Testis (tissue), 2 donors: ENCODE measurements at regions not wholly inside any gene's neighbourhood (a gene's known extent, or its start where the extent isn't known, plus 50 kb on each side); places are given as distances from the start of the nearest gene placed in this dataset.
"Not testable (repeated sequence)": the region's sequence is repeated elsewhere in the genome, so short reads cannot be mapped to it uniquely, and the experiment has no call there.

ENCODE experiments used
- POLR2A ChIP-seq: fragments of 450-650 bp; IDR thresholded peaks from one replicate; pipeline ENCODE4 v1.6.1; 2017; ENCODE audit warnings: antibody characterized with exemption, mild to moderate bottlenecking, moderate library complexity
- TF ChIP-seq, protein P1 (sequence below), 3 experiments: fragments of 450-650 bp in 2 of 3; fragments of 200-600 bp in 1 of 3; sonication (generic) in 1 of 3; IDR thresholded peaks; one replicate each; pipeline ENCODE4 v1.5.1; 2016 to 2019; ENCODE audit warnings: antibody characterized with exemption in 3 of 3, mild to moderate bottlenecking in 2 of 3, moderate library complexity in 1 of 3

DNA sequence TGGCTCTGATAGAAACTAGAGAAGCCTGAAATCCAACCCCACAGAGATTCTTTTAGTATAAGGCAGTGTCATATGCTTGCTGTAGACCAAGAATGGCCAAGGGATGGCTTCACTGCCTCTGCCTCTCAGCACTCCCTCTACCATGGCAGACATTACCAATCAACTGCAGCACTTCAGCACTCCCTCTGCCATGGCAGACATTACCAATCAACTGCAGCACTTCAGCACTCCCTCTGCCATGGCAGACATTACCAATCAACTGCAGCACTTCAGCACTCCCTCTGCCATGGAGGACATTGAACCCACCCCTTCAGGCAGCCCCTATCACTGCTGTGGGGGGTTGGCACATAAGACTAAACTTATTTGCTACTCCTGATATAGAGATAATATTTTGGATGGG is 287.8 kb downstream of the AACS start:
- TF ChIP-seq, protein P1, sequence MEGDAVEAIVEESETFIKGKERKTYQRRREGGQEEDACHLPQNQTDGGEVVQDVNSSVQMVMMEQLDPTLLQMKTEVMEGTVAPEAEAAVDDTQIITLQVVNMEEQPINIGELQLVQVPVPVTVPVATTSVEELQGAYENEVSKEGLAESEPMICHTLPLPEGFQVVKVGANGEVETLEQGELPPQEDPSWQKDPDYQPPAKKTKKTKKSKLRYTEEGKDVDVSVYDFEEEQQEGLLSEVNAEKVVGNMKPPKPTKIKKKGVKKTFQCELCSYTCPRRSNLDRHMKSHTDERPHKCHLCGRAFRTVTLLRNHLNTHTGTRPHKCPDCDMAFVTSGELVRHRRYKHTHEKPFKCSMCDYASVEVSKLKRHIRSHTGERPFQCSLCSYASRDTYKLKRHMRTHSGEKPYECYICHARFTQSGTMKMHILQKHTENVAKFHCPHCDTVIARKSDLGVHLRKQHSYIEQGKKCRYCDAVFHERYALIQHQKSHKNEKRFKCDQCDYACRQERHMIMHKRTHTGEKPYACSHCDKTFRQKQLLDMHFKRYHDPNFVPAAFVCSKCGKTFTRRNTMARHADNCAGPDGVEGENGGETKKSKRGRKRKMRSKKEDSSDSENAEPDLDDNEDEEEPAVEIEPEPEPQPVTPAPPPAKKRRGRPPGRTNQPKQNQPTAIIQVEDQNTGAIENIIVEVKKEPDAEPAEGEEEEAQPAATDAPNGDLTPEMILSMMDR (IDR thresholded peaks at IDR 0.05): not testable (repeated sequence)
- TF ChIP-seq POLR2A: not testable (repeated sequence)
